SK-N-SH (cell line): ENCODE measurements at regions not wholly inside any gene's neighbourhood (a gene's known extent, or its start where the extent isn't known, plus 50 kb on each side); places are given as distances from the start of the nearest gene placed in this dataset.

ENCODE experiments used
- CTCF ChIA-PET: fragments of 300-600, 350-600 bp; formaldehyde crosslinking; extraction: SDS; loops from one replicate; lab custom pipeline; 2021; lab: Yijun Ruan, JAX
- POLR2A ChIA-PET: fragments of 350-600 bp; sonication (Branson Sonifier 250); formaldehyde crosslinking; extraction: SDS; loops from one replicate; lab custom pipeline; 2020; ENCODE audit warnings: antibody characterized with exemption, inconsistent platforms; lab: Yijun Ruan, JAX
- DNase-seq: peaks from one replicate; pipeline ENCODE4 v3.0.0; 2012
- H2AFZ ChIP-seq: fragments of 200-600 bp; sonication (generic); 2 replicates; pipeline ENCODE4 v1.8.1; 2016; ENCODE audit warnings: antibody characterized with exemption, mild to moderate bottlenecking, low read depth
- H3F3A ChIP-seq: fragments of 200-600 bp; sonication (generic); replicated peaks from 2 replicates; pipeline ENCODE3; 2016; ENCODE audit warnings: antibody characterized with exemption, mild to moderate bottlenecking; ENCODE audit not compliant: insufficient read depth
- H3K27ac ChIP-seq, 2 experiments: fragments of 200-500 bp in 1 of 2; fragments of 200-600 bp in 1 of 2; sonication (Bioruptor generic) in 1 of 2; sonication (generic), shearing (Covaris generic) in 1 of 2; 2 replicates each; pipeline versions ENCODE4 v1.5.1 to v1.6.1; 2014 to 2016; ENCODE audit warnings: low read depth in 2 of 2, inconsistent platforms in 1 of 2, low read length in 1 of 2, mild to moderate bottlenecking in 1 of 2, mixed read lengths in 1 of 2
- H3K27me3 ChIP-seq: fragments of 200-600 bp; sonication (generic), shearing (Covaris generic); 2 replicates; pipeline ENCODE4 v1.6.1; 2016; ENCODE audit warnings: mixed run types; ENCODE audit not compliant: insufficient read depth
- H3K36me3 ChIP-seq, 2 experiments: fragments of 200-500 bp in 1 of 2; fragments of 200-600 bp in 1 of 2; sonication (Bioruptor generic) in 1 of 2; sonication (generic) in 1 of 2; replicated peaks in 1 of 2; 2 replicates each; pipeline versions ENCODE3 to v1.5.1; 2014 to 2016; ENCODE audit warnings: low read length in 1 of 2, mild to moderate bottlenecking in 1 of 2; ENCODE audit not compliant: insufficient read depth in 2 of 2, control insufficient read depth in 1 of 2
- H3K4me1 ChIP-seq, 2 experiments: fragments of 200-500 bp in 1 of 2; fragments of 200-600 bp in 1 of 2; sonication (Bioruptor generic) in 1 of 2; sonication (generic), shearing (Covaris generic) in 1 of 2; 2 replicates each; pipeline versions ENCODE4 v1.5.1 to v1.6.1; 2014 to 2016; ENCODE audit warnings: low read depth in 1 of 2, low read length in 1 of 2, mixed run types in 1 of 2; ENCODE audit not compliant: insufficient read depth in 2 of 2, control insufficient read depth in 1 of 2
- H3K4me2 ChIP-seq: fragments of 200-600 bp; sonication (generic), shearing (Covaris generic); 2 replicates; pipeline ENCODE4 v1.6.1; 2017; ENCODE audit warnings: mixed run types
- H3K4me3 ChIP-seq, 2 experiments: fragments of 200-500 bp in 1 of 2; fragments of 200-600 bp in 1 of 2; sonication (Bioruptor generic) in 1 of 2; sonication (generic), shearing (Covaris generic) in 1 of 2; 2 replicates each; pipeline versions ENCODE4 v1.5.1 to v1.8.1; 2014 to 2016; ENCODE audit warnings: low read depth in 2 of 2, inconsistent platforms in 1 of 2, low read length in 1 of 2, mild to moderate bottlenecking in 1 of 2, mixed read lengths in 1 of 2, moderate library complexity in 1 of 2
- H3K79me2 ChIP-seq: fragments of 200-600 bp; sonication (generic); 2 replicates; pipeline ENCODE4 v1.8.1; 2017; ENCODE audit warnings: mild to moderate bottlenecking; ENCODE audit not compliant: insufficient read depth
- H3K9ac ChIP-seq: fragments of 200-600 bp; sonication (generic); 2 replicates; pipeline ENCODE4 v1.6.1; 2017; ENCODE audit warnings: mixed run types
- H3K9me2 ChIP-seq: fragments of 200-600 bp; sonication (generic); 2 replicates; pipeline ENCODE4 v1.6.1; 2017; ENCODE audit warnings: mixed run types
- H3K9me3 ChIP-seq: fragments of 200-600 bp; sonication (generic); 2 replicates; pipeline ENCODE4 v1.6.1; 2017; ENCODE audit warnings: mixed run types, mild to moderate bottlenecking, moderate library complexity
- H4K20me1 ChIP-seq: fragments of 200-600 bp; sonication (generic); 2 replicates; pipeline ENCODE4 v1.6.1; 2017; ENCODE audit warnings: mild to moderate bottlenecking, mixed run types; ENCODE audit not compliant: insufficient read depth
- CTCF ChIP-seq: fragments of 200-600 bp; sonication (generic); IDR thresholded peaks from 2 replicates; pipeline ENCODE4 v1.6.1; 2017; ENCODE audit warnings: antibody characterized with exemption, mild to moderate bottlenecking, moderate library complexity
- FOXJ3 ChIP-seq: sonication (generic); formaldehyde crosslinking; IDR thresholded peaks from 2 replicates; pipeline ENCODE4 v1.5.1; 2020; ENCODE audit warnings: mild to moderate bottlenecking, missing genetic modification reagents
- RCOR1 ChIP-seq: fragments of 150-350 bp; IDR thresholded peaks from 2 replicates; pipeline ENCODE4 v1.6.1; 2017; ENCODE audit warnings: antibody characterized with exemption, low read length
- REST ChIP-seq: IDR thresholded peaks from 2 replicates; pipeline ENCODE4 v1.6.1; 2012; ENCODE audit warnings: mild to moderate bottlenecking, low read depth, low read length, moderate library complexity
- SIN3A ChIP-seq: IDR thresholded peaks from 2 replicates; pipeline ENCODE4 v1.6.1; 2012; ENCODE audit warnings: low read depth, mild to moderate bottlenecking, low read length, moderate library complexity, borderline replicate concordance
- SMC3 ChIP-seq: IDR thresholded peaks from 2 replicates; pipeline ENCODE4 v1.6.1; 2012; ENCODE audit warnings: low read depth, low read length, improper control_type of control experiment
- TAF1 ChIP-seq: IDR thresholded peaks from 2 replicates; pipeline ENCODE4 v1.6.1; 2012; ENCODE audit warnings: low read depth, mild to moderate bottlenecking, low read length, moderate library complexity, borderline replicate concordance
- ZBTB33 ChIP-seq: IDR thresholded peaks from 2 replicates; pipeline ENCODE4 v1.4.0; 2012; ENCODE audit warnings: low read depth, borderline replicate concordance
- WGBS: methylation state at CpG from one replicate; pipeline ENCODE4 v1.1.6; 2017; ENCODE audit warnings: low lambda C conversion rate; 5-methylcytosine and 5-hydroxymethylcytosine counted together

- Histone ChIP-seq H3K4me3 (no peak overlapping the region), H2AFZ (no peak overlapping the region), H3K9me2 (no peaks in the 10 kb centered on the region), H3K36me3 (peaks cover 12 to 36% of the 10 kb centered on the region in 2 experiments), H3F3A (peaks cover 26% of the 10 kb centered on the region), H3K4me1 (peaks cover 4 to 8% of the 10 kb centered on the region in 2 experiments; a peak in 3 of 4 replicates), H3K27ac (no peak overlapping the region), H3K79me2 (peaks cover 96% of the 10 kb centered on the region), H3K9ac (no peak overlapping the region), H4K20me1 (peaks cover 53% of the 10 kb centered on the region), H3K9me3 (no peaks in the 10 kb centered on the region), H3K4me2 (no peak overlapping the region), H3K27me3 (no peaks in the 10 kb centered on the region)
- DNase-seq = no peak
- TF ChIP-seq FOXJ3 (CRISPR knock-in tag) (no peak), REST (no peak), SIN3A (no peak), RCOR1 (no peak), CTCF (no peak), TAF1 (no peak), SMC3 (0 out of 2 replicates have a peak, but pooled peaks have one; percentile 10), ZBTB33 (no peak)
- ChIA-PET CTCF (interaction anchor here (1.0 to 1.6 kb wide), 4 partner anchors 359 to 709 kb away, joined by 3 to 5 read pairs (median 3); partner anchors contain the start of gene KANSL1), POLR2A (no interaction called here)
- 96% methylated on average over 6 of the region's 6 CpGs for whole genome bisulfite sequencing
Observed at GRCh38 chr17:45577571-45578279, 87.2 kb upstream of the PLEKHM1 start.
